ENCODE measurements at regions not wholly inside any gene's neighbourhood (a gene's known extent, or its start where the extent isn't known, plus 50 kb on each side); places are given as distances from the start of the nearest gene placed in this dataset.

- TF ChIP-seq, protein P1, sequence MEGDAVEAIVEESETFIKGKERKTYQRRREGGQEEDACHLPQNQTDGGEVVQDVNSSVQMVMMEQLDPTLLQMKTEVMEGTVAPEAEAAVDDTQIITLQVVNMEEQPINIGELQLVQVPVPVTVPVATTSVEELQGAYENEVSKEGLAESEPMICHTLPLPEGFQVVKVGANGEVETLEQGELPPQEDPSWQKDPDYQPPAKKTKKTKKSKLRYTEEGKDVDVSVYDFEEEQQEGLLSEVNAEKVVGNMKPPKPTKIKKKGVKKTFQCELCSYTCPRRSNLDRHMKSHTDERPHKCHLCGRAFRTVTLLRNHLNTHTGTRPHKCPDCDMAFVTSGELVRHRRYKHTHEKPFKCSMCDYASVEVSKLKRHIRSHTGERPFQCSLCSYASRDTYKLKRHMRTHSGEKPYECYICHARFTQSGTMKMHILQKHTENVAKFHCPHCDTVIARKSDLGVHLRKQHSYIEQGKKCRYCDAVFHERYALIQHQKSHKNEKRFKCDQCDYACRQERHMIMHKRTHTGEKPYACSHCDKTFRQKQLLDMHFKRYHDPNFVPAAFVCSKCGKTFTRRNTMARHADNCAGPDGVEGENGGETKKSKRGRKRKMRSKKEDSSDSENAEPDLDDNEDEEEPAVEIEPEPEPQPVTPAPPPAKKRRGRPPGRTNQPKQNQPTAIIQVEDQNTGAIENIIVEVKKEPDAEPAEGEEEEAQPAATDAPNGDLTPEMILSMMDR (conservative IDR thresholded peaks at IDR 0.05; ENCODE audit: low read length): no peak
- TF ChIP-seq EZH2phosphoT487 (IDR thresholded peaks at IDR 0.05; ENCODE audit: borderline replicate concordance): no peak
Measured at GRCh38 chr7:16114071-16114470, 307.3 kb downstream of the CRPPA start.
